Gastroesophageal sphincter (tissue), 4 donors: ENCODE measurements at regions not wholly inside any gene's neighbourhood (a gene's known extent, or its start where the extent isn't known, plus 50 kb on each side); places are given as distances from the start of the nearest gene placed in this dataset.

ENCODE experiments used
- ATAC-seq: fragments of 150-250 bp; one replicate; pipeline ENCODE4 v1.9.1; 2016; ENCODE audit warnings: mild to moderate bottlenecking, moderate library complexity
- H3K27ac ChIP-seq, 4 donors: fragments of 200-600 bp; sonication (generic) in 3 of 4; 1 replicate in 3 of 4; 2 replicates in 1 of 4; pipeline ENCODE4 v1.5.1; 2016 to 2019
- H3K27me3 ChIP-seq: fragments of 200-600 bp; sonication (generic); one replicate; pipeline ENCODE4 v1.5.1; 2019
- H3K36me3 ChIP-seq, 2 donors: fragments of 200-600 bp; sonication (generic); one replicate each; pipeline ENCODE4 v1.5.1; 2019; ENCODE audit warnings: control low read depth in 1 of 2
- H3K4me1 ChIP-seq, 3 donors: fragments of 200-600 bp; sonication (generic); 1 replicate in 2 of 3; 2 replicates in 1 of 3; pipeline ENCODE4 v1.5.1; 2016 to 2019; ENCODE audit warnings: control low read depth in 2 of 3
- H3K4me3 ChIP-seq, 2 donors: fragments of 200-600 bp; sonication (generic); one replicate each; pipeline ENCODE4 v1.5.1; 2019; ENCODE audit warnings: mild to moderate bottlenecking in 1 of 2, moderate library complexity in 1 of 2
- H3K9me3 ChIP-seq, 3 donors: fragments of 200-600 bp; sonication (generic); one replicate each; pipeline ENCODE4 v1.5.1; 2017 to 2019; ENCODE audit warnings: control low read depth in 2 of 3
- EP300 ChIP-seq: sonication (generic); formaldehyde crosslinking; IDR thresholded peaks from one replicate; pipeline ENCODE4 v1.6.1; 2017; ENCODE audit warnings: antibody characterized with exemption, mild to moderate bottlenecking
- POLR2A ChIP-seq, 2 donors: fragments of 450-650 bp; IDR thresholded peaks; one replicate each; pipeline ENCODE4 v1.6.1; 2017; ENCODE audit warnings: antibody characterized with exemption in 2 of 2, mild to moderate bottlenecking in 2 of 2, moderate library complexity in 1 of 2
- POLR2AphosphoS5 ChIP-seq: sonication (generic); formaldehyde crosslinking; IDR thresholded peaks from one replicate; pipeline ENCODE4 v1.6.1; 2017; ENCODE audit warnings: antibody characterized with exemption
- WGBS, 2 donors: methylation state at CpG; one replicate each; pipeline ENCODE4 v1.1.5; 2018; ENCODE audit warnings: low coverage in 1 of 2; 5-methylcytosine and 5-hydroxymethylcytosine counted together
- TF ChIP-seq, protein P1 (sequence below), 4 experiments: fragments of 200-600 bp in 2 of 4; fragments of 450-650 bp in 2 of 4; sonication (generic) in 1 of 4; IDR thresholded peaks; one replicate each; pipeline ENCODE4 v1.5.1; 2017 to 2019; ENCODE audit warnings: antibody characterized with exemption in 4 of 4, mild to moderate bottlenecking in 2 of 4, moderate library complexity in 2 of 4

- Histone ChIP-seq H3K36me3 (no peaks in the 10 kb centered on the region), H3K4me3 (no peak overlapping the region), H3K4me1 (no peaks in the 10 kb centered on the region), H3K27me3 (no peaks in the 10 kb centered on the region), H3K27ac (no peak overlapping the region), H3K9me3 (no peaks in the 10 kb centered on the region)
- TF ChIP-seq, protein P1, sequence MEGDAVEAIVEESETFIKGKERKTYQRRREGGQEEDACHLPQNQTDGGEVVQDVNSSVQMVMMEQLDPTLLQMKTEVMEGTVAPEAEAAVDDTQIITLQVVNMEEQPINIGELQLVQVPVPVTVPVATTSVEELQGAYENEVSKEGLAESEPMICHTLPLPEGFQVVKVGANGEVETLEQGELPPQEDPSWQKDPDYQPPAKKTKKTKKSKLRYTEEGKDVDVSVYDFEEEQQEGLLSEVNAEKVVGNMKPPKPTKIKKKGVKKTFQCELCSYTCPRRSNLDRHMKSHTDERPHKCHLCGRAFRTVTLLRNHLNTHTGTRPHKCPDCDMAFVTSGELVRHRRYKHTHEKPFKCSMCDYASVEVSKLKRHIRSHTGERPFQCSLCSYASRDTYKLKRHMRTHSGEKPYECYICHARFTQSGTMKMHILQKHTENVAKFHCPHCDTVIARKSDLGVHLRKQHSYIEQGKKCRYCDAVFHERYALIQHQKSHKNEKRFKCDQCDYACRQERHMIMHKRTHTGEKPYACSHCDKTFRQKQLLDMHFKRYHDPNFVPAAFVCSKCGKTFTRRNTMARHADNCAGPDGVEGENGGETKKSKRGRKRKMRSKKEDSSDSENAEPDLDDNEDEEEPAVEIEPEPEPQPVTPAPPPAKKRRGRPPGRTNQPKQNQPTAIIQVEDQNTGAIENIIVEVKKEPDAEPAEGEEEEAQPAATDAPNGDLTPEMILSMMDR (IDR thresholded peaks at IDR 0.05) = no peak
- TF ChIP-seq EP300 (no peak), POLR2AphosphoS5 (no peak), POLR2A (IDR thresholded peaks at IDR 0.05) (no peak)
- no peak for ATAC-seq
- WGBS, 2 donors = 100% methylated on average over 1 of the region's 1 CpG
Measured at GRCh38 chr5:123743990-123744583, 232.1 kb downstream of the CSNK1G3 start.

DNA sequence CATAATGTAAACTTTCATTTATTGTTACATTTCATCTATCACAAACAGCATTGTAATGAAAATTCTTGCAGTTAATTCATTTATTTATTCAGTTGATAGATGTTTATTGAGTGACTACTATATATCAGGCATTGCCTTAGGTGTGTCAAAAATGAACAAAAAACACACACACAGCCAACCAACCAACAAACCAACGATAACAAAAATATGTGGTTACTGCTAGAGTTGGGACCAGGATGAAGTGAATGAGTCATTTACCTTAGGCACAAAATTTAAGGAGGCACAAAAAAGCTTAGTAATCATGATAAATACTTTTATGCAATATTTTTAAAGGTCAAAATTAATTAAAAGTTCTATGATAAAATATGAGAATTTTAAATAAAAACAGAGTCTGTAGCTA is 223.4 kb downstream of the CSNK1G3 start:
- H3K36me3 ChIP-seq = no peaks in the 10 kb centered on the region
- H3K27ac ChIP-seq = no peak overlapping the region
- H3K27me3 ChIP-seq = no peaks in the 10 kb centered on the region
- peaks cover 0 to 15% (median 0%) of the 10 kb centered on the region in 3 donors for H3K9me3 ChIP-seq
- WGBS, 2 donors = 63 to 67% methylated on average over 1 of the region's 1 CpG
- TF ChIP-seq, protein P1 (IDR thresholded peaks at IDR 0.05) = no peak
- TF ChIP-seq POLR2A (IDR thresholded peaks at IDR 0.05) = no peak
- TF ChIP-seq EP300 = no peak
- TF ChIP-seq POLR2AphosphoS5 = no peak
- no peaks in the 10 kb centered on the region for H3K4me1 ChIP-seq
- no peak overlapping the region for H3K4me3 ChIP-seq
- no peak for ATAC-seq

DNA sequence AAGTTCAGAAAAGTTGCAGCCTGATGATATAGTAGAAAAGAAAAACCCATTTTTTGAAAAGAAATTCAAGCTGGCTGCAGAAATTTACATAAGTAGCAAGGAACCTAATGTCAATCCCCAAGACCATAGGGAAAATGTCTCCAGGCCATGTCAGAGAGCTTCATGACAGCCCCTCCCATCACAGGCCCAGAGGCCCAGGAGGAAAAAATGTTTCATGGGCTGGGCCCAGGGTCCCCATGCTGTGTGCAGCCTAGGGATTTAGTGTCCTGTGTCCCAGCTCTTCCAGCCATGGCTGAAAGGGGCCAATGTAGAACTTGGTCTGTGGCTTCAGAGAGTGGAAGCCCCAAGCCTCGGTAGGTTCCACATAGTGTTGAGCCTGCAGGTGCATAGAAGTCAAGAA is 220.3 kb downstream of the CSNK1G3 start:
- 100% methylated on average over 1 of the region's 1 CpG; no CpG with 5 or more reads in 1 of the 2 donors for WGBS, 2 donors
- H3K9me3 ChIP-seq = peaks cover 0 to 16% (median 0%) of the 10 kb centered on the region in 3 donors
- H3K27me3 ChIP-seq = no peaks in the 10 kb centered on the region
- H3K36me3 ChIP-seq = no peaks in the 10 kb centered on the region
- H3K27ac ChIP-seq = no peak overlapping the region
- no peak overlapping the region for H3K4me3 ChIP-seq
- no peak for ATAC-seq
- TF ChIP-seq POLR2AphosphoS5 (no peak), POLR2A (IDR thresholded peaks at IDR 0.05) (no peak), EP300 (no peak)
- TF ChIP-seq, protein P1 (IDR thresholded peaks at IDR 0.05) = no peak
- no peaks in the 10 kb centered on the region for H3K4me1 ChIP-seq

DNA sequence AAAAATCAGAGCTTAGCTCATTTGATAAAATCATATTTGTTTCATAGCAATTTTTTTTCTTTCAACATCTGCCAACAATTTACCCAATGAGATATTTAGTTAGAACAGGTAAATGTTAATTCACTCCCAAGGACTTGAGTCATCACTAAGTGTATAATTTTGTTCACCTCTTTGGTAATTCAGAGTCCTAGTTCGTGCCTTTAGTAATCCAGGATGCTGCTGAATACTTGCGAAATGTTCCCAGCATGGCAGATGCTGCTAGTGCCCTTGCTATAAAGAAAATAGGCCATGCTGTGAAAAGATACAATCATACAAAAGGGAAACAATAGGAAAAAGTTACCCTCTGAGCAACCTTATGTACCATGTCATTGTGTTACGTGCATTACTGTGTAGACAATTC is 210.5 kb downstream of the CSNK1G3 start:
- H3K4me3 ChIP-seq = no peak overlapping the region
- H3K4me1 ChIP-seq = no peaks in the 10 kb centered on the region
- TF ChIP-seq POLR2AphosphoS5 = no peak
- TF ChIP-seq POLR2A (IDR thresholded peaks at IDR 0.05) = no peak
- TF ChIP-seq, protein P1 (IDR thresholded peaks at IDR 0.05) = no peak
- no peak for TF ChIP-seq EP300
- H3K27ac ChIP-seq = no peak overlapping the region
- no peak for ATAC-seq
- 67 to 97% methylated on average over 3 of the region's 3 CpGs for WGBS, 2 donors
- H3K9me3 ChIP-seq = peaks cover 0 to 11% (median 0%) of the 10 kb centered on the region in 3 donors
- H3K27me3 ChIP-seq = no peaks in the 10 kb centered on the region
- H3K36me3 ChIP-seq = no peaks in the 10 kb centered on the region

DNA sequence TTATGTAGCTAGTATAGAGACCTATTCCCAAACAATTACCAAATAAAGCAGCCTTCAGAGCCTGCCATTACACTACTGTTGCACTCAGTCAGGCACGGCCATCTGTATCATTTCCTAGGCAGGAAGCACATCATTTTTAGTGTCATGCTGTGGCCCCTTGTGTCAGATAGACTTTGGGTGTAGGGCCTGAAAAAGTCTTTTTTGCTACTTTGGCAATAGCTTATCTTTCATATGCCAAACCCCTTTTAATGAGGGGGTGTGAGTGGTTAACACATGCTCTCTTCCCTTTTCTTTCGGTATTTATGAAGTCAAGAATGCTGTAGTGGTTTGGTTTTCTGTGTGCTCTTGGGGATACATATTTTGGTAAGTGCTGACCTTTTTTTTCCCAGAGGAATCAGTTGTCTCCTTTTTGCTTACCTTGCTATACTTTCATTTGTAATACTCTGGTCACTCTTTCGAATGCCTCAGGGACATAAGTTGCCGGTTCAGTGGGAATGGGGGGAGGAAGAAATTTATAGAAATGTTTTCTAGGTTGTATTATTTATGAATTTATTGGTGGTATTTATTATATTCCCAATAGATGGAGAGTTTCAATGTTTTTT is 209.8 kb downstream of the CSNK1G3 start:
- Histone ChIP-seq H3K36me3 (no peaks in the 10 kb centered on the region), H3K4me1 (no peaks in the 10 kb centered on the region), H3K27ac (no peak overlapping the region), H3K9me3 (peaks cover 0 to 5% (median 0%) of the 10 kb centered on the region in 3 donors), H3K4me3 (no peak overlapping the region), H3K27me3 (no peaks in the 10 kb centered on the region)
- ATAC-seq = no peak
- TF ChIP-seq POLR2AphosphoS5 (no peak), POLR2A (IDR thresholded peaks at IDR 0.05) (no peak), EP300 (no peak)
- TF ChIP-seq, protein P1 (IDR thresholded peaks at IDR 0.05) = no peak
- WGBS, 2 donors = 74 to 80% methylated on average over 1 to 4 of the region's 4 CpGs
